HL-60 (cell line): ENCODE measurements at regions not wholly inside any gene's neighbourhood (a gene's known extent, or its start where the extent isn't known, plus 50 kb on each side); places are given as distances from the start of the nearest gene placed in this dataset.
"Not testable (repeated sequence)": the region's sequence is repeated elsewhere in the genome, so short reads cannot be mapped to it uniquely, and the experiment has no call there.

Experiments
- DNase-seq, 2 experiments: peaks; one replicate each; pipeline ENCODE4 v3.0.0-alpha.2; 2010 to 2020; ENCODE audit warnings: low read depth in 1 of 2, low spot score in 1 of 2
- H3K27ac ChIP-seq: fragments of 250-450 bp; sonication (Bioruptor Pico); replicated peaks from 2 replicates; pipeline ENCODE4 v1.5.1; 2020; ENCODE audit warnings: mild to moderate bottlenecking, moderate library complexity
- H3K27me3 ChIP-seq: fragments of 250-450 bp; sonication (Bioruptor Pico); 2 replicates; pipeline ENCODE4 v1.5.1; 2021; ENCODE audit warnings: mild to moderate bottlenecking, moderate library complexity; ENCODE audit not compliant: insufficient read depth, poor library complexity, severe bottlenecking
- H3K4me3 ChIP-seq: replicated peaks from 2 replicates; pipeline ENCODE4 v1.5.1; 2011; ENCODE audit warnings: mild to moderate bottlenecking, control low read depth, low read length; ENCODE audit not compliant: insufficient read depth
- CTCF ChIP-seq: IDR thresholded peaks from one replicate; pipeline ENCODE4 v1.5.1; 2011; ENCODE audit warnings: low read length, control low read depth, inconsistent platforms; ENCODE audit not compliant: insufficient read depth
- GABPA ChIP-seq: IDR thresholded peaks from 2 replicates; pipeline ENCODE4 v1.6.1; 2012; ENCODE audit warnings: low read depth
- POLR2AphosphoS5 ChIP-seq: IDR thresholded peaks from 2 replicates; pipeline ENCODE4 v1.6.1; 2012; ENCODE audit warnings: low read depth
- REST ChIP-seq: IDR thresholded peaks from 2 replicates; pipeline ENCODE4 v1.6.1; 2012; ENCODE audit warnings: low read depth; ENCODE audit not compliant: insufficient replicate concordance
- SPI1 ChIP-seq: IDR thresholded peaks from 2 replicates; pipeline ENCODE4 v1.6.1; 2012; ENCODE audit warnings: low read depth, mild to moderate bottlenecking, borderline replicate concordance

GRCh38 chr1:29408831-29409605 lies 172.7 kb downstream of the PTPRU start:
- no peaks in the 10 kb centered on the region for H3K27me3 ChIP-seq
- H3K27ac ChIP-seq: no peak overlapping the region
- TF ChIP-seq CTCF: no peak
- no peak for TF ChIP-seq REST
- TF ChIP-seq SPI1: no peak
- no peak for TF ChIP-seq GABPA
- TF ChIP-seq POLR2AphosphoS5: no peak
- no peak for DNase-seq
- no peak overlapping the region for H3K4me3 ChIP-seq

GRCh38 chr1:29406814-29407213 lies 170.5 kb downstream of the PTPRU start:
- no peak for TF ChIP-seq REST
- TF ChIP-seq POLR2AphosphoS5: no peak
- no peak for TF ChIP-seq GABPA
- no peak for TF ChIP-seq SPI1
- no peak for TF ChIP-seq CTCF
- Histone ChIP-seq H3K27me3 (no peaks in the 10 kb centered on the region), H3K4me3 (no peak overlapping the region), H3K27ac (no peak overlapping the region)
- no peak for DNase-seq

- not testable (repeated sequence) for H3K27ac ChIP-seq, DNase-seq, H3K4me3 ChIP-seq, H3K27me3 ChIP-seq
Measured at GRCh38 chr1:29400203-29400602, 163.9 kb downstream of the PTPRU start.

- Histone ChIP-seq H3K4me3 (no peak overlapping the region), H3K27me3 (no peaks in the 10 kb centered on the region), H3K27ac (no peak overlapping the region)
- no peak for DNase-seq
- no peak for TF ChIP-seq POLR2AphosphoS5
- no peak for TF ChIP-seq REST
- no peak for TF ChIP-seq CTCF
- no peak for TF ChIP-seq SPI1
- no peak for TF ChIP-seq GABPA
Measured at GRCh38 chr1:29399465-29399864, 163.1 kb downstream of the PTPRU start.
